ENCODE measurements at regions not wholly inside any gene's neighbourhood (a gene's known extent, or its start where the extent isn't known, plus 50 kb on each side); places are given as distances from the start of the nearest gene placed in this dataset.
"Not testable (repeated sequence)": the region's sequence is repeated elsewhere in the genome, so short reads cannot be mapped to it uniquely, and the experiment has no call there.

GRCh38 chr9:42386477-42386876 lies 203.0 kb downstream of the SPATA31A6 start:
- H3K9me3 Mint-ChIP-seq (ENCODE audit: unreplicated experiment): no peaks in the 10 kb centered on the region
- no peak for TF ChIP-seq CTCF (IDR thresholded peaks at IDR 0.05; ENCODE audit: insufficient read depth in 1 of 2, low read depth in 1 of 2, low read length in 1 of 2, severe bottlenecking in 1 of 2, unreplicated experiment in 1 of 2)
- Histone ChIP-seq H3K4me1 (no peaks in the 10 kb centered on the region), H3K4me3 (ENCODE audit: low read depth, low read length) (no peak overlapping the region), H3K9me3 (no peaks in the 10 kb centered on the region), H3K27me3 (replicated peaks; ENCODE audit: control insufficient read depth, insufficient read depth, low read length) (no peaks in the 10 kb centered on the region), H3K36me3 (ENCODE audit: control insufficient read depth, insufficient read depth, low read length) (no peaks in the 10 kb centered on the region)
- CTCF ChIA-PET: no interaction called here
- intact Hi-C loops (cut with micrococcal nuclease; ENCODE audit: unreplicated experiment): no loop called here
- H3K4me1 Mint-ChIP-seq (ENCODE audit: low read depth, unreplicated experiment): no peaks in the 10 kb centered on the region
- no TSS peak for BruUV-seq (replicated peaks)
- H3K27ac Mint-ChIP-seq (ENCODE audit: unreplicated experiment): no peak overlapping the region
- no peaks in the 10 kb centered on the region for H3K27me3 Mint-ChIP-seq (ENCODE audit: insufficient read depth, unreplicated experiment)
- POLR2A ChIA-PET: no interaction called here
- no peaks in the 10 kb centered on the region for H3K36me3 Mint-ChIP-seq (ENCODE audit: insufficient read depth, unreplicated experiment)
- H3K4me3 Mint-ChIP-seq (ENCODE audit: unreplicated experiment): no peak overlapping the region
- no peak for DNase-seq

GRCh38 chr9:42388146-42388690 lies 204.8 kb downstream of the SPATA31A6 start:
- Mint-ChIP-seq H3K27me3 (ENCODE audit: insufficient read depth, unreplicated experiment) (no peaks in the 10 kb centered on the region), H3K27ac (ENCODE audit: unreplicated experiment) (no peak overlapping the region), H3K36me3 (ENCODE audit: insufficient read depth, unreplicated experiment) (no peaks in the 10 kb centered on the region), H3K9me3 (ENCODE audit: unreplicated experiment) (no peaks in the 10 kb centered on the region), H3K4me3 (ENCODE audit: unreplicated experiment) (no peak overlapping the region), H3K4me1 (ENCODE audit: low read depth, unreplicated experiment) (no peaks in the 10 kb centered on the region)
- H3K9me3 ChIP-seq: no peaks in the 10 kb centered on the region
- intact Hi-C loops (cut with micrococcal nuclease; ENCODE audit: unreplicated experiment): no loop called here
- H3K36me3 ChIP-seq (ENCODE audit: control insufficient read depth, insufficient read depth, low read length): no peaks in the 10 kb centered on the region
- no TSS peak for BruUV-seq (replicated peaks)
- DNase-seq: no peak
- no peaks in the 10 kb centered on the region for H3K4me1 ChIP-seq
- H3K27me3 ChIP-seq (replicated peaks; ENCODE audit: control insufficient read depth, insufficient read depth, low read length): no peaks in the 10 kb centered on the region
- TF ChIP-seq CTCF (IDR thresholded peaks at IDR 0.05; ENCODE audit: insufficient read depth in 1 of 2, low read depth in 1 of 2, low read length in 1 of 2, severe bottlenecking in 1 of 2, unreplicated experiment in 1 of 2): no peak
- CTCF ChIA-PET: no interaction called here
- no peak overlapping the region for H3K4me3 ChIP-seq (ENCODE audit: low read depth, low read length)
- POLR2A ChIA-PET: no interaction called here

GRCh38 chr9:42388846-42389245 lies 205.4 kb downstream of the SPATA31A6 start:
- Mint-ChIP-seq H3K27me3 (ENCODE audit: insufficient read depth, unreplicated experiment) (no peaks in the 10 kb centered on the region), H3K4me1 (ENCODE audit: low read depth, unreplicated experiment) (no peaks in the 10 kb centered on the region), H3K36me3 (ENCODE audit: insufficient read depth, unreplicated experiment) (no peaks in the 10 kb centered on the region), H3K27ac (ENCODE audit: unreplicated experiment) (no peak overlapping the region), H3K9me3 (ENCODE audit: unreplicated experiment) (no peaks in the 10 kb centered on the region), H3K4me3 (ENCODE audit: unreplicated experiment) (no peak overlapping the region)
- CTCF ChIA-PET: no interaction called here
- no peaks in the 10 kb centered on the region for H3K36me3 ChIP-seq (ENCODE audit: control insufficient read depth, insufficient read depth, low read length)
- H3K27me3 ChIP-seq (replicated peaks; ENCODE audit: control insufficient read depth, insufficient read depth, low read length): no peaks in the 10 kb centered on the region
- H3K4me3 ChIP-seq (ENCODE audit: low read depth, low read length): no peak overlapping the region
- no peak for DNase-seq
- TF ChIP-seq CTCF (IDR thresholded peaks at IDR 0.05; ENCODE audit: insufficient read depth in 1 of 2, low read depth in 1 of 2, low read length in 1 of 2, severe bottlenecking in 1 of 2, unreplicated experiment in 1 of 2): no peak
- no peaks in the 10 kb centered on the region for H3K9me3 ChIP-seq
- BruUV-seq (replicated peaks): no TSS peak
- no peaks in the 10 kb centered on the region for H3K4me1 ChIP-seq
- POLR2A ChIA-PET: no interaction called here
- intact Hi-C loops (cut with micrococcal nuclease; ENCODE audit: unreplicated experiment): no loop called here

- intact Hi-C loops (cut with micrococcal nuclease; ENCODE audit: unreplicated experiment); H3K4me3 ChIP-seq (ENCODE audit: low read depth, low read length); H3K27me3 Mint-ChIP-seq (ENCODE audit: insufficient read depth, unreplicated experiment); H3K36me3 ChIP-seq (ENCODE audit: control insufficient read depth, insufficient read depth, low read length); DNase-seq; CTCF ChIA-PET; H3K4me1 ChIP-seq; H3K4me1 Mint-ChIP-seq (ENCODE audit: low read depth, unreplicated experiment); BruUV-seq (replicated peaks); H3K27me3 ChIP-seq (replicated peaks; ENCODE audit: control insufficient read depth, insufficient read depth, low read length); POLR2A ChIA-PET; H3K27ac Mint-ChIP-seq (ENCODE audit: unreplicated experiment); H3K9me3 ChIP-seq; H3K9me3 Mint-ChIP-seq (ENCODE audit: unreplicated experiment); H3K4me3 Mint-ChIP-seq (ENCODE audit: unreplicated experiment); H3K36me3 Mint-ChIP-seq (ENCODE audit: insufficient read depth, unreplicated experiment): not testable (repeated sequence)
Measured at GRCh38 chr9:42392773-42393455, 209.5 kb downstream of the SPATA31A6 start.
